VCaP (cell line): ENCODE measurements at regions not wholly inside any gene's neighbourhood (a gene's known extent, or its start where the extent isn't known, plus 50 kb on each side); places are given as distances from the start of the nearest gene placed in this dataset.
A peak's percentile ranks its signal among the peaks of the same experiment; 100 is the strongest.

Experiments
- H3K27ac ChIP-seq: fragments of 450-650 bp; 2 replicates; pipeline ENCODE4 v1.5.1; 2017
- TF ChIP-seq, protein P1 (sequence below): fragments of 450-650 bp; conservative IDR thresholded peaks from 2 replicates; pipeline ENCODE4 v1.5.1; 2017; ENCODE audit warnings: mild to moderate bottlenecking, moderate library complexity

DNA sequence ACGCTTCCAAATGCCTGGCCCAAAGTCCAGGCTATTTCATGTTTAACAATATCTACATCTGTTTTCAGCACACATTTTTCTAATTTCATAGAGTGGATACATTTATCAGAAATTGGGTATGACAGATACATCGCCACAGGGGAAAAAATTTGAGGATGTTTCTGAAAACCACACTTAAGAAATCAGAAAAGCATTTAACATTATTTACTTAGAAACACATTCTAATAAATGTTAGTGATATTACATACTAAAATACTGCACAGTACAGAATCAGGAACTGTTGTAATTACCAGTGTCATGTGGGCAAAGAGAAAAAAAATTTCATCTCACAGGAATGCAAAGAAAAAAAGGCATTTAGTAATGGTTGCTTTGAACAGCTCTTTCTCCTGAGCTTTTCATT is 310.5 kb upstream of the KIF2A start:
- TF ChIP-seq, protein P1, sequence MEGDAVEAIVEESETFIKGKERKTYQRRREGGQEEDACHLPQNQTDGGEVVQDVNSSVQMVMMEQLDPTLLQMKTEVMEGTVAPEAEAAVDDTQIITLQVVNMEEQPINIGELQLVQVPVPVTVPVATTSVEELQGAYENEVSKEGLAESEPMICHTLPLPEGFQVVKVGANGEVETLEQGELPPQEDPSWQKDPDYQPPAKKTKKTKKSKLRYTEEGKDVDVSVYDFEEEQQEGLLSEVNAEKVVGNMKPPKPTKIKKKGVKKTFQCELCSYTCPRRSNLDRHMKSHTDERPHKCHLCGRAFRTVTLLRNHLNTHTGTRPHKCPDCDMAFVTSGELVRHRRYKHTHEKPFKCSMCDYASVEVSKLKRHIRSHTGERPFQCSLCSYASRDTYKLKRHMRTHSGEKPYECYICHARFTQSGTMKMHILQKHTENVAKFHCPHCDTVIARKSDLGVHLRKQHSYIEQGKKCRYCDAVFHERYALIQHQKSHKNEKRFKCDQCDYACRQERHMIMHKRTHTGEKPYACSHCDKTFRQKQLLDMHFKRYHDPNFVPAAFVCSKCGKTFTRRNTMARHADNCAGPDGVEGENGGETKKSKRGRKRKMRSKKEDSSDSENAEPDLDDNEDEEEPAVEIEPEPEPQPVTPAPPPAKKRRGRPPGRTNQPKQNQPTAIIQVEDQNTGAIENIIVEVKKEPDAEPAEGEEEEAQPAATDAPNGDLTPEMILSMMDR = no peak
- H3K27ac ChIP-seq = no peak overlapping the region

DNA sequence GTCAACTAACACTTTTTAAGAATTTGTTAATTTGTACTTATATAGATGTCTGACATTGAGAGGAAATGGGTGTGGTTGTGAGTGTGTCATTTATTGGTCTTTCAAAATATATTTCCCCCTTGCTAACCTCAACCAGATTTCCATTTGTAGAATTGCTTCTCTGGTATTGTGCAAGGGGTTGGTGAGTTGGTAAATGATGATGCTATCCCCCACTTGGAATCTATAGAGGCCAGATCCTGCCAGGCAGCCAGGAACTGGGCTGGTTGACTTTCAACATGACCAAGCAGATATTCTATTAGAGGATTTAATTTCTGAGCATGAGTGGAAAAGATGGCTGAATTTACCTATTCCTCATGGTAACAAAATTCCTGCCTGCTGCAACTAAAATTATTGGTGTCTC is 306.6 kb upstream of the KIF2A start:
- peak overlapping the region; percentile 59 for H3K27ac ChIP-seq
- TF ChIP-seq, protein P1 = no peak

DNA sequence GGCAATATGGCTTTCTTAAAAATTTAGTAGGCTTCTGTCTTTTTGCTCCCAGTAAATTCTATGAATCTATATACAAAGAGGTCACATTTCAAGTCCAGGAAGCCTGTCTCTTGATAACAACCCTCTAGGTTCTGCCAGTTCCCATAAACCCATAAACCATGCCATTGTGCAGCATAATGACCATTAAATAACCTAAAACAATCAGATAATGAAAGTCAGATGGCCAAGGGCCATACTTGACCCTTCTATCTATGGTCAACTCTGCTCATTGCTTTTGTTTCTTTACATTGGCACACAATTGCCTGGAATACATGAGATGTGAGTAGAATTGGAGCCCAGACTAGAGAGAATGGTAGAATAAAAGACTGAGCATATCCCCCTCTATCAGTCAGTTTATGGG is 305.4 kb upstream of the KIF2A start:
- H3K27ac ChIP-seq = peak overlapping the region; percentile 59
- TF ChIP-seq, protein P1 = no peak

DNA sequence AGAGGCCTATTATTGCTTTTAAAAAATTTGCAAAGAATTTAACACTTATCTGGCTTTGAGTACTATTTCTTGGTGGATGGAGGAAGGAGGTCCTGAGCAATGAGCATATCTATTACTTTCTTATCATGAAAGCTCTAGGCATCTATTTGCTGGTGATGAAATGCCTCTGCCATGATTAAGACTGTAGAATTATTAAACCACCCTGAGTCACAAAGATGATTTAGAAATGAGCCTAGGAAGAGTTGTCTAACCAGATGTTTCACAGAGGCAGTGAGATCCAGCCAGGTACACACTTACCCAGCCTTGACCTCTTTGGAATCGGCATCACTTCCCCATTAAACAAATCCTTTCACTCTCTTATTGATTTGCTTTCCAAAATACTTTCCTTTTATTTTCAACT is 304.4 kb upstream of the KIF2A start:
- TF ChIP-seq, protein P1 = no peak

DNA sequence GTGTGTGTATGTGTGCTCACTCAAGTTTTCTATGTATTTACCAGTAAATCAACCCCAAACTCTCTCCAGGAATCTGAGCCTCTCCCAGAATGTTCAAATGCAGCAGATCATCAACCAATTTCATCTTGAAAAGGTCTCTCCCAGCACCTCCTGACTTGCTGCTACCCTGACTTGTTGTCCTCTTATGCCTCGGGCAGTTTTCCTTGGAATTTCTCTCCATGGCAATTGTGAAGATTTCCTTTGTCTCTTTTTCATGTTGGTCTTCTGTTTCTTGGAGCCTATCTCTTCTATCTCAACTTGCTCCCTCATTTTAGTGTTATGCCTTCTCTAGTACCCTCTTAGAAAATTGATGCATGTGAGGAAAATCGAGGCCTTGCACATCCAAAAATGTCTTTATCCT is 303.6 kb upstream of the KIF2A start:
- TF ChIP-seq, protein P1 = no peak
- H3K27ac ChIP-seq = no peak overlapping the region

More for the DNA sequence above, 304.4 kb upstream of the KIF2A start:
- H3K27ac ChIP-seq = peak overlapping the region; percentile 59

DNA sequence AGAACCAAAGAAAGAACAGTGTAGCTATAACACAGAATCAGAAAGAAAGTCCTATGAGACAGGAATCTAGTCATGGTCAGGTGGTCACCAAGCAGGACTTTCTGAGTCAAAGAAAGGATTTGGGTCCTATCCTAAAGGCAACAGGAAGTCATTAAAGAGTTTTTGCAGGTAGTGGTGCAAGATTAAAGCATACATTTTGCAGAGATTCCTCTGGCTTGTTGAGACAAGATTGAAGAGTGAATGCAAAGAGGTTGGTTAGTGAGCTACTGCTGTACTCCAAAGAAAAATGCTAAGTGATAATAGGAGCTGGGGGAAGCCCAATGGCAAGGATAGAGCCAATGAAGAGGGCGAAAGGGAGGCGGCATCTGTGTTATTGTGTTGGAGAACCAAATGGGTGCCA is 300.5 kb upstream of the KIF2A start:
- no peak overlapping the region for H3K27ac ChIP-seq
- TF ChIP-seq, protein P1 = no peak

DNA sequence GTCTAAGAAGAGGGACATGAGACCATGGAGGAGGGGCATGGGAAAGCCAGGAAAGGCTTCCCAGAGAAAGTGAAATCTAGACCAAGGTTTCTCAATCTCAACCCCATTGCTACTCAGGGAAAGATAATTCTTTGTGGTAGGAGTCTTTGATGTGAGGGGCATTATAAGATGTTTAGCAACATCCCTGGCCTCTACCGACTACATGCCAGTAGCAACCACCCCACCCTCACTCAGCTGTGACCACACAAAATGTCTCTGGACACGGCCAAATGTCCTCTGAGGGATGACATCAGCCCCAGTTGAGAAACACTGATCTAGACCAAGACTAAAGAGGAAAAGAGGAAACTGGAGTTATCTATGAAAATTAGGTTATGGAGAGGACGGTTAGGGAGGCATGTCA is 298.5 kb upstream of the KIF2A start:
- H3K27ac ChIP-seq = no peak overlapping the region
- TF ChIP-seq, protein P1 = no peak

DNA sequence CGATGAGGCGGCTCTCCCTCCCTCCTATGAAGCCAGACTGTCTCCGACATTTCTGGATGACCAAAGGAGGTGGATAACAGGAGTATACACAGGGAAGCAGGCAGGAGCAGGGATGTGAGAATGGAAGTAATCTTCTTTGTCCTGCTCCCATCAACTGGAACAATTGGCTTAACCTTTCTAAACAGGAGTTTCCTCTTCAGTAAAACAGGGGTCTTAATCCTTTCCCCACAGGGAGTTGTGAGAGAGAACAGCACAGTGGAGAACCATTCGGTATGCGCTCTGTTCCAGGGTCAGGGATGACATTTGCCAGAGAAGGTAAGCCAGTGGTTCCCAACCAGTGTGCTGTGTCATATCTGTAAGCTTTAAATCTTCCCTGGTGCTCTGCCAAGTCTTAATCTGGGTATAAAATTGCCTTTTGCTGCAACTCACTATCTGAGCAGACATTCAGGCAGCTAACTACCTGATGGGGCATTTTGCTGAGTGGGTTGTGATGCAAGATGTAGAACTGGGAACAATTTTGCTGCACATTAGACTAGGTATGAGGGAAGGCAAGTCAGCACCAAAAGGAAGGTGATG is 294.8 kb upstream of the KIF2A start:
- TF ChIP-seq, protein P1 = no peak
- no peak overlapping the region for H3K27ac ChIP-seq
